Caco-2 (cell line): ENCODE measurements at regions not wholly inside any gene's neighbourhood (a gene's known extent, or its start where the extent isn't known, plus 50 kb on each side); places are given as distances from the start of the nearest gene placed in this dataset.

Source experiments
- BruUV-seq: library from RNA; stranded (reverse); fragments of 400-500 nt; replicated peaks from 2 replicates; lab custom pipeline; 2021; lab: Mats Ljungman, UMichigan
- CTCF ChIA-PET: fragments of 300-600 bp; sonication (Branson Sonifier 250); formaldehyde crosslinking; loops from one replicate; lab custom pipeline; 2022; ENCODE audit warnings: antibody characterized with exemption; lab: Charles Lee
- POLR2A ChIA-PET: fragments of 300-600 bp; sonication (Branson Sonifier 250); formaldehyde crosslinking; loops from one replicate; lab custom pipeline; 2022; ENCODE audit warnings: antibody characterized with exemption; lab: Charles Lee
- DNase-seq, 2 experiments: peaks; one replicate each; pipeline versions ENCODE4 v3.0.0 to v3.0.0-alpha.2; 2020 to 2022
- H3K27me3 ChIP-seq: replicated peaks from 2 replicates; pipeline ENCODE4 v1.6.0; 2011; ENCODE audit warnings: low read length; ENCODE audit not compliant: control insufficient read depth, insufficient read depth
- H3K36me3 ChIP-seq: 2 replicates; pipeline ENCODE4 v1.5.1; 2011; ENCODE audit warnings: low read length; ENCODE audit not compliant: control insufficient read depth, insufficient read depth
- H3K4me1 ChIP-seq: fragments of 250-450 bp; sonication (Bioruptor Pico); 2 replicates; pipeline ENCODE4 v1.5.1; 2020; ENCODE audit warnings: mild to moderate bottlenecking
- H3K4me3 ChIP-seq: 2 replicates; pipeline ENCODE4 v1.5.1; 2011; ENCODE audit warnings: low read depth, mild to moderate bottlenecking, control low read depth, low read length
- H3K9me3 ChIP-seq: fragments of 250-450 bp; sonication (Bioruptor Pico); 2 replicates; pipeline ENCODE4 v1.5.1; 2020; ENCODE audit warnings: mild to moderate bottlenecking, moderate library complexity
- H3K27ac Mint-ChIP-seq: one replicate; pipeline ENCODE4 v1.8.0; 2022; ENCODE audit warnings: mixed read lengths; ENCODE audit not compliant: unreplicated experiment
- H3K27me3 Mint-ChIP-seq: one replicate; pipeline ENCODE4 v1.8.0; 2022; ENCODE audit warnings: mixed read lengths; ENCODE audit not compliant: insufficient read depth, unreplicated experiment
- H3K36me3 Mint-ChIP-seq: one replicate; pipeline ENCODE4 v1.8.0; 2022; ENCODE audit warnings: mild to moderate bottlenecking, mixed read lengths; ENCODE audit not compliant: insufficient read depth, unreplicated experiment
- H3K4me1 Mint-ChIP-seq: one replicate; pipeline ENCODE4 v1.8.0; 2022; ENCODE audit warnings: low read depth, mixed read lengths; ENCODE audit not compliant: unreplicated experiment
- H3K4me3 Mint-ChIP-seq: one replicate; pipeline ENCODE4 v1.8.0; 2022; ENCODE audit warnings: mild to moderate bottlenecking, moderate library complexity, mixed read lengths; ENCODE audit not compliant: unreplicated experiment
- H3K9me3 Mint-ChIP-seq: one replicate; pipeline ENCODE4 v1.8.0; 2022; ENCODE audit warnings: mixed read lengths; ENCODE audit not compliant: unreplicated experiment
- CTCF ChIP-seq, 2 experiments: fragments of 200-600 bp in 1 of 2; IDR thresholded peaks; 1 replicate in 1 of 2; 2 replicates in 1 of 2; pipeline versions ENCODE4 v1.5.1 to v1.8.0; 2011 to 2022; ENCODE audit warnings: antibody characterized with exemption in 1 of 2, control low read depth in 1 of 2, inconsistent platforms in 1 of 2, low read depth in 1 of 2, low read length in 1 of 2, mild to moderate bottlenecking in 1 of 2, moderate library complexity in 1 of 2; ENCODE audit not compliant: insufficient read depth in 1 of 2, severe bottlenecking in 1 of 2, unreplicated experiment in 1 of 2
- intact Hi-C: fragments of 100-400 bp; cut with micrococcal nuclease; formaldehyde crosslinking; loops from one replicate; pipeline ENCODE4 v1.10.0; 2022; ENCODE audit not compliant: unreplicated experiment

GRCh38 chr2:53265544-53266299 lies 501.9 kb upstream of the CHAC2 start:
- H3K4me1 Mint-ChIP-seq = no peaks in the 10 kb centered on the region
- no peak overlapping the region for H3K4me3 Mint-ChIP-seq
- Histone ChIP-seq H3K4me1 (no peaks in the 10 kb centered on the region), H3K4me3 (no peak overlapping the region), H3K9me3 (no peaks in the 10 kb centered on the region; the same call in 1 of the 2 replicates), H3K36me3 (no peaks in the 10 kb centered on the region), H3K27me3 (no peaks in the 10 kb centered on the region)
- H3K27me3 Mint-ChIP-seq = no peaks in the 10 kb centered on the region
- POLR2A ChIA-PET = no interaction called here
- H3K36me3 Mint-ChIP-seq = no peaks in the 10 kb centered on the region
- BruUV-seq = no TSS peak
- TF ChIP-seq CTCF (IDR thresholded peaks at IDR 0.05; ENCODE audit: insufficient read depth in 1 of 2, low read depth in 1 of 2, low read length in 1 of 2, severe bottlenecking in 1 of 2, unreplicated experiment in 1 of 2) = no peak
- no peak overlapping the region for H3K27ac Mint-ChIP-seq
- CTCF ChIA-PET = no interaction called here
- no peak for DNase-seq
- intact Hi-C loops = loop anchor here (5.0 kb wide), 1 partner anchor 248 kb away; no protein-coding TSS in a partner anchor
- no peaks in the 10 kb centered on the region for H3K9me3 Mint-ChIP-seq

GRCh38 chr2:53260568-53260967 lies 507.0 kb upstream of the CHAC2 start:
- H3K36me3 Mint-ChIP-seq = no peaks in the 10 kb centered on the region
- Histone ChIP-seq H3K9me3 (no peaks in the 10 kb centered on the region), H3K27me3 (no peaks in the 10 kb centered on the region), H3K4me3 (no peak overlapping the region), H3K4me1 (no peaks in the 10 kb centered on the region), H3K36me3 (no peaks in the 10 kb centered on the region)
- no peak overlapping the region for H3K4me3 Mint-ChIP-seq
- H3K27ac Mint-ChIP-seq = no peak overlapping the region
- BruUV-seq = no TSS peak
- no peaks in the 10 kb centered on the region for H3K27me3 Mint-ChIP-seq
- CTCF ChIA-PET = no interaction called here
- no peaks in the 10 kb centered on the region for H3K4me1 Mint-ChIP-seq
- no peak for TF ChIP-seq CTCF (IDR thresholded peaks at IDR 0.05; ENCODE audit: insufficient read depth in 1 of 2, low read depth in 1 of 2, low read length in 1 of 2, severe bottlenecking in 1 of 2, unreplicated experiment in 1 of 2)
- POLR2A ChIA-PET = no interaction called here
- intact Hi-C loops = no loop called here
- no peaks in the 10 kb centered on the region for H3K9me3 Mint-ChIP-seq
- DNase-seq = no peak

- Mint-ChIP-seq H3K27ac (no peak overlapping the region), H3K9me3 (no peaks in the 10 kb centered on the region), H3K4me3 (no peak overlapping the region), H3K36me3 (no peaks in the 10 kb centered on the region), H3K27me3 (no peaks in the 10 kb centered on the region), H3K4me1 (no peaks in the 10 kb centered on the region)
- DNase-seq = no peak
- TF ChIP-seq CTCF (IDR thresholded peaks at IDR 0.05; ENCODE audit: insufficient read depth in 1 of 2, low read depth in 1 of 2, low read length in 1 of 2, severe bottlenecking in 1 of 2, unreplicated experiment in 1 of 2) = no peak
- CTCF ChIA-PET = no interaction called here
- Histone ChIP-seq H3K36me3 (no peaks in the 10 kb centered on the region), H3K27me3 (no peaks in the 10 kb centered on the region), H3K4me3 (no peak overlapping the region), H3K4me1 (no peaks in the 10 kb centered on the region), H3K9me3 (no peaks in the 10 kb centered on the region)
- POLR2A ChIA-PET = no interaction called here
- intact Hi-C loops = no loop called here
- BruUV-seq = no TSS peak
Observed at GRCh38 chr2:53259395-53260009, 508.1 kb upstream of the CHAC2 start.
